Activated T-helper 17 cell treated with anti-CD3 and anti-CD28 coated beads, Interleukin-2, amount 50 U/mL, for 72 hours (primary cell): ENCODE measurements at regions not wholly inside any gene's neighbourhood (a gene's known extent, or its start where the extent isn't known, plus 50 kb on each side); places are given as distances from the start of the nearest gene placed in this dataset.

Experiments used
- ATAC-seq: fragments of 150-1000 bp; cut with Tn5 transposase; replicated peaks from 2 replicates; pipeline ENCODE4 v1.10.0; 2021; ENCODE audit warnings: mild to moderate bottlenecking, moderate library complexity
- H3K27ac Mint-ChIP-seq: one replicate; pipeline ENCODE4 v1.8.0; 2022; ENCODE audit warnings: mixed read lengths
- H3K27me3 Mint-ChIP-seq: one replicate; pipeline ENCODE4 v1.8.0; 2022; ENCODE audit warnings: mixed read lengths
- H3K36me3 Mint-ChIP-seq: one replicate; pipeline ENCODE4 v1.8.0; 2022; ENCODE audit warnings: low read depth, mild to moderate bottlenecking, mixed read lengths
- H3K4me1 Mint-ChIP-seq: one replicate; pipeline ENCODE4 v1.8.0; 2022; ENCODE audit warnings: mixed read lengths
- H3K4me3 Mint-ChIP-seq: one replicate; pipeline ENCODE4 v1.8.0; 2022; ENCODE audit warnings: mild to moderate bottlenecking, mixed read lengths
- H3K9me3 Mint-ChIP-seq: one replicate; pipeline ENCODE4 v1.8.0; 2022; ENCODE audit warnings: mixed read lengths

- no peak overlapping the region for H3K4me3 Mint-ChIP-seq
- no peak for ATAC-seq
These were observed 257.6 kb upstream of the PHYHIPL start for GRCh38 chr10:58918887-58919286.

GRCh38 chr10:58919927-58920654 lies 256.4 kb upstream of the PHYHIPL start:
- ATAC-seq = peak; percentile 40
- no peak overlapping the region for H3K27ac Mint-ChIP-seq
- H3K36me3 Mint-ChIP-seq = no peaks in the 10 kb centered on the region
- H3K27me3 Mint-ChIP-seq = peaks cover 9% of the 10 kb centered on the region
- H3K9me3 Mint-ChIP-seq = no peaks in the 10 kb centered on the region
- no peaks in the 10 kb centered on the region for H3K4me1 Mint-ChIP-seq
- no peak overlapping the region for H3K4me3 Mint-ChIP-seq

More at GRCh38 chr10:58918887-58919286, 257.6 kb upstream of the PHYHIPL start:
- H3K9me3 Mint-ChIP-seq = no peaks in the 10 kb centered on the region
- peaks cover 12% of the 10 kb centered on the region for H3K27me3 Mint-ChIP-seq
- H3K27ac Mint-ChIP-seq = no peak overlapping the region
- no peaks in the 10 kb centered on the region for H3K4me1 Mint-ChIP-seq
- no peaks in the 10 kb centered on the region for H3K36me3 Mint-ChIP-seq

- Mint-ChIP-seq H3K27ac (no peak overlapping the region), H3K4me1 (no peaks in the 10 kb centered on the region), H3K27me3 (peaks cover 9% of the 10 kb centered on the region), H3K4me3 (no peak overlapping the region), H3K36me3 (no peaks in the 10 kb centered on the region), H3K9me3 (no peaks in the 10 kb centered on the region)
- ATAC-seq = no peak
These were observed 255.8 kb upstream of the PHYHIPL start for GRCh38 chr10:58920655-58921003.

GRCh38 chr10:58921421-58921855 lies 255.0 kb upstream of the PHYHIPL start:
- no peak overlapping the region for H3K4me3 Mint-ChIP-seq
- no peaks in the 10 kb centered on the region for H3K9me3 Mint-ChIP-seq
- H3K27ac Mint-ChIP-seq = no peak overlapping the region
- no peaks in the 10 kb centered on the region for H3K4me1 Mint-ChIP-seq
- no peaks in the 10 kb centered on the region for H3K36me3 Mint-ChIP-seq
- peaks cover 9% of the 10 kb centered on the region for H3K27me3 Mint-ChIP-seq
- ATAC-seq = no peak

GRCh38 chr10:58925381-58925780 lies 251.1 kb upstream of the PHYHIPL start:
- no peak overlapping the region for H3K4me3 Mint-ChIP-seq
- peaks cover 6% of the 10 kb centered on the region for H3K27me3 Mint-ChIP-seq
- no peaks in the 10 kb centered on the region for H3K36me3 Mint-ChIP-seq
- no peak for ATAC-seq
- no peak overlapping the region for H3K27ac Mint-ChIP-seq
- H3K4me1 Mint-ChIP-seq = no peaks in the 10 kb centered on the region
- peaks cover 8% of the 10 kb centered on the region for H3K9me3 Mint-ChIP-seq

GRCh38 chr10:58930500-58930899 lies 245.9 kb upstream of the PHYHIPL start:
- peaks cover 8% of the 10 kb centered on the region for H3K9me3 Mint-ChIP-seq
- no peak for ATAC-seq
- no peak overlapping the region for H3K27ac Mint-ChIP-seq
- H3K27me3 Mint-ChIP-seq = peaks cover 10% of the 10 kb centered on the region
- no peak overlapping the region for H3K4me3 Mint-ChIP-seq
- no peaks in the 10 kb centered on the region for H3K36me3 Mint-ChIP-seq
- no peaks in the 10 kb centered on the region for H3K4me1 Mint-ChIP-seq

GRCh38 chr10:58932126-58932525 lies 244.3 kb upstream of the PHYHIPL start:
- Mint-ChIP-seq H3K27ac (no peak overlapping the region), H3K27me3 (peaks cover 10% of the 10 kb centered on the region), H3K9me3 (peaks cover 4% of the 10 kb centered on the region), H3K4me1 (no peaks in the 10 kb centered on the region), H3K36me3 (no peaks in the 10 kb centered on the region), H3K4me3 (no peak overlapping the region)
- ATAC-seq = no peak

- H3K9me3 Mint-ChIP-seq = no peaks in the 10 kb centered on the region
- ATAC-seq = no peak
- H3K27me3 Mint-ChIP-seq = peaks cover 10% of the 10 kb centered on the region
- H3K27ac Mint-ChIP-seq = no peak overlapping the region
- no peaks in the 10 kb centered on the region for H3K4me1 Mint-ChIP-seq
- H3K4me3 Mint-ChIP-seq = no peak overlapping the region
- no peaks in the 10 kb centered on the region for H3K36me3 Mint-ChIP-seq
These were observed 243.7 kb upstream of the PHYHIPL start for GRCh38 chr10:58932577-58933314.

- Mint-ChIP-seq H3K4me3 (no peak overlapping the region), H3K36me3 (no peaks in the 10 kb centered on the region), H3K27ac (no peak overlapping the region), H3K4me1 (no peaks in the 10 kb centered on the region), H3K27me3 (peaks cover 10% of the 10 kb centered on the region), H3K9me3 (no peaks in the 10 kb centered on the region)
- ATAC-seq = no peak
These were observed 240.1 kb upstream of the PHYHIPL start for GRCh38 chr10:58936364-58936763.

- H3K4me3 Mint-ChIP-seq = no peak overlapping the region
- ATAC-seq = no peak
- H3K36me3 Mint-ChIP-seq = no peaks in the 10 kb centered on the region
- no peak overlapping the region for H3K27ac Mint-ChIP-seq
- H3K4me1 Mint-ChIP-seq = no peaks in the 10 kb centered on the region
- peaks cover 6% of the 10 kb centered on the region for H3K27me3 Mint-ChIP-seq
- no peaks in the 10 kb centered on the region for H3K9me3 Mint-ChIP-seq
These were observed 239.0 kb upstream of the PHYHIPL start for GRCh38 chr10:58937423-58937822.

- ATAC-seq = no peak
- no peaks in the 10 kb centered on the region for H3K36me3 Mint-ChIP-seq
- no peaks in the 10 kb centered on the region for H3K9me3 Mint-ChIP-seq
- peaks cover 8% of the 10 kb centered on the region for H3K27me3 Mint-ChIP-seq
- H3K27ac Mint-ChIP-seq = no peak overlapping the region
- H3K4me3 Mint-ChIP-seq = no peak overlapping the region
- H3K4me1 Mint-ChIP-seq = no peaks in the 10 kb centered on the region
These were observed 233.7 kb upstream of the PHYHIPL start for GRCh38 chr10:58942724-58943123.

- no peaks in the 10 kb centered on the region for H3K4me1 Mint-ChIP-seq
- peaks cover 8% of the 10 kb centered on the region for H3K27me3 Mint-ChIP-seq
- H3K4me3 Mint-ChIP-seq = no peak overlapping the region
- H3K27ac Mint-ChIP-seq = no peak overlapping the region
- no peaks in the 10 kb centered on the region for H3K9me3 Mint-ChIP-seq
- no peaks in the 10 kb centered on the region for H3K36me3 Mint-ChIP-seq
- ATAC-seq = no peak
These were observed 233.1 kb upstream of the PHYHIPL start for GRCh38 chr10:58943256-58943890.

GRCh38 chr10:58943960-58944359 lies 232.5 kb upstream of the PHYHIPL start:
- Mint-ChIP-seq H3K4me3 (no peak overlapping the region), H3K27ac (no peak overlapping the region), H3K4me1 (no peaks in the 10 kb centered on the region), H3K27me3 (peaks cover 8% of the 10 kb centered on the region), H3K9me3 (no peaks in the 10 kb centered on the region), H3K36me3 (no peaks in the 10 kb centered on the region)
- no peak for ATAC-seq

- H3K4me1 Mint-ChIP-seq = no peaks in the 10 kb centered on the region
- H3K4me3 Mint-ChIP-seq = no peak overlapping the region
- ATAC-seq = no peak
- no peaks in the 10 kb centered on the region for H3K36me3 Mint-ChIP-seq
- H3K27ac Mint-ChIP-seq = no peak overlapping the region
- H3K9me3 Mint-ChIP-seq = no peaks in the 10 kb centered on the region
- H3K27me3 Mint-ChIP-seq = peaks cover 16% of the 10 kb centered on the region
These were observed 228.1 kb upstream of the PHYHIPL start for GRCh38 chr10:58948303-58948702.

- Mint-ChIP-seq H3K9me3 (no peaks in the 10 kb centered on the region), H3K27ac (no peak overlapping the region), H3K4me3 (no peak overlapping the region), H3K4me1 (no peaks in the 10 kb centered on the region), H3K36me3 (no peaks in the 10 kb centered on the region), H3K27me3 (peaks cover 12% of the 10 kb centered on the region)
- ATAC-seq = no peak
These were observed 225.8 kb upstream of the PHYHIPL start for GRCh38 chr10:58950618-58951017.
